CD4-positive, alpha-beta T cell (primary cell): ENCODE measurements at regions not wholly inside any gene's neighbourhood (a gene's known extent, or its start where the extent isn't known, plus 50 kb on each side); places are given as distances from the start of the nearest gene placed in this dataset.

Experiments
- ATAC-seq: fragments of 200-7000 bp; cut with Tn5 transposase; one replicate; pipeline ENCODE4 v1.10.0; 2022; ENCODE audit warnings: mild to moderate bottlenecking; ENCODE audit not compliant: poor library complexity
- CTCF ChIA-PET: fragments of 350-600 bp; sonication (Branson Sonifier 250); formaldehyde crosslinking; loops from one replicate; lab custom pipeline; 2021; ENCODE audit warnings: antibody characterized with exemption, inconsistent platforms; lab: Charles Lee
- POLR2A ChIA-PET: fragments of 350-600 bp; sonication (Branson Sonifier 250); formaldehyde crosslinking; loops from one replicate; lab custom pipeline; 2021; ENCODE audit warnings: antibody characterized with exemption, inconsistent platforms; lab: Charles Lee
- DNase-seq, 14 experiments: peaks; one replicate each; pipeline ENCODE4 v3.0.0-alpha.2; 2013 to 2020; ENCODE audit warnings: mixed read lengths in 2 of 14
- H3K27ac ChIP-seq, 2 donors: one replicate each; pipeline versions ENCODE4 v1.5.1 to v1.7.0; 2013; ENCODE audit warnings: low read length in 2 of 2, low read depth in 1 of 2, mild to moderate bottlenecking in 1 of 2
- H3K27me3 ChIP-seq, 2 experiments: 1 replicate in 1 of 2; 2 replicates in 1 of 2; pipeline versions ENCODE4 v1.6.1 to v1.7.0; 2013; ENCODE audit warnings: low read length in 2 of 2, control low read depth in 1 of 2, mild to moderate bottlenecking in 1 of 2, moderate library complexity in 1 of 2; ENCODE audit not compliant: insufficient read depth in 2 of 2, control insufficient read depth in 1 of 2
- H3K36me3 ChIP-seq: one replicate; pipeline ENCODE4 v1.6.1; 2013; ENCODE audit warnings: low read length, control low read depth; ENCODE audit not compliant: insufficient read depth
- H3K4me1 ChIP-seq: one replicate; pipeline ENCODE4 v1.6.1; 2013; ENCODE audit warnings: low read length, control low read depth; ENCODE audit not compliant: insufficient read depth
- H3K4me3 ChIP-seq: one replicate; pipeline ENCODE4 v1.5.1; 2013; ENCODE audit warnings: mild to moderate bottlenecking, low read length, moderate library complexity
- H3K9me3 ChIP-seq, 2 experiments: 1 replicate in 1 of 2; 2 replicates in 1 of 2; pipeline versions ENCODE4 v1.6.1 to v1.7.0; 2013; ENCODE audit warnings: low read length in 2 of 2, mild to moderate bottlenecking in 2 of 2, control low read depth in 1 of 2, moderate library complexity in 1 of 2; ENCODE audit not compliant: control insufficient read depth in 1 of 2, insufficient read depth in 1 of 2
- H3K27ac Mint-ChIP-seq: one replicate; pipeline ENCODE4 v1.8.0; 2020; ENCODE audit warnings: mixed read lengths
- H3K27me3 Mint-ChIP-seq: one replicate; pipeline ENCODE4 v1.8.0; 2021; ENCODE audit warnings: mixed read lengths
- H3K36me3 Mint-ChIP-seq: one replicate; pipeline ENCODE4 v1.8.0; 2021; ENCODE audit warnings: low read depth, mixed read lengths
- H3K4me1 Mint-ChIP-seq: one replicate; pipeline ENCODE4 v1.8.0; 2021; ENCODE audit warnings: low read depth, mixed read lengths
- H3K4me3 Mint-ChIP-seq: one replicate; pipeline ENCODE4 v1.8.0; 2020; ENCODE audit warnings: mild to moderate bottlenecking, mixed read lengths
- H3K9me3 Mint-ChIP-seq: one replicate; pipeline ENCODE4 v1.8.0; 2020; ENCODE audit warnings: mixed read lengths
- CTCF ChIP-seq: fragments of 200-600 bp; IDR thresholded peaks from one replicate; pipeline ENCODE4 v1.8.0; 2022; ENCODE audit warnings: antibody characterized with exemption, mild to moderate bottlenecking
- intact Hi-C, 2 experiments: fragments of 100-400 bp; cut with DNase I in 1 of 2; cut with micrococcal nuclease in 1 of 2; formaldehyde crosslinking; loops; one replicate each; pipeline versions ENCODE4 v1.15.1 to v1.9.0; 2023 to 2025; cut with DNase I, micrococcal nuclease

- no peaks in the 10 kb centered on the region for H3K36me3 ChIP-seq
- Mint-ChIP-seq H3K9me3 (no peaks in the 10 kb centered on the region), H3K4me1 (no peaks in the 10 kb centered on the region), H3K4me3 (no peak overlapping the region), H3K36me3 (no peaks in the 10 kb centered on the region), H3K27me3 (no peaks in the 10 kb centered on the region), H3K27ac (no peak overlapping the region)
- intact Hi-C loops: no loop called here
- H3K27me3 ChIP-seq: no peaks in the 10 kb centered on the region
- H3K9me3 ChIP-seq: peaks cover 0 to 3% of the 10 kb centered on the region in 2 experiments
- ATAC-seq: no peak
- no peak for TF ChIP-seq CTCF
- H3K4me3 ChIP-seq: no peak overlapping the region
- POLR2A ChIA-PET: no interaction called here
- no peak overlapping the region for H3K27ac ChIP-seq
- H3K4me1 ChIP-seq: no peaks in the 10 kb centered on the region
- CTCF ChIA-PET: no interaction called here
- no peak for DNase-seq
Observed at GRCh38 chr1:218783131-218783530, 390.5 kb upstream of the LYPLAL1 start.

DNA sequence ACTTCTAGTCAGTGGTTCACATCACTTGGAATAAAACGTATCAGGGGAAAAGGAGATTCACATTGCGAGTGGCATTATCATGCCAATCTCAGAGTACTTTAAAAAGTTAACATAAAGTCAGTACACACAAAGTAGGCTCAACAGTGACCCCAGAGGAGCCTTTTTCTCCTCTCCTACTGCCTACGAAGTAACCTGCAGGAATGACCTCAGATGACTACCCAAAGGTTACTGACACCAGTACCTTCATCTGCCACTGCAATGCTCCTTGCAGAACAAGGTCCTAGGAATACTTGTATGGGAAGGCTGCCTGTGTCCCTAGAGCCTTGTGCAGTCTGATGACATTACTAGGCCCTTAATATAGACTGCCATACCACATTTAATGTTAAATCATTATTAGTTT, 389.8 kb upstream of the LYPLAL1 start:
- Mint-ChIP-seq H3K27me3 (no peaks in the 10 kb centered on the region), H3K4me1 (no peaks in the 10 kb centered on the region), H3K27ac (no peak overlapping the region), H3K9me3 (no peaks in the 10 kb centered on the region), H3K4me3 (no peak overlapping the region), H3K36me3 (no peaks in the 10 kb centered on the region)
- H3K9me3 ChIP-seq: peaks cover 0 to 3% of the 10 kb centered on the region in 2 experiments
- ChIA-PET POLR2A (no interaction called here), CTCF (no interaction called here)
- no peaks in the 10 kb centered on the region for H3K27me3 ChIP-seq
- no peak overlapping the region for H3K4me3 ChIP-seq
- H3K27ac ChIP-seq: no peak overlapping the region
- no peaks in the 10 kb centered on the region for H3K4me1 ChIP-seq
- intact Hi-C loops: no loop called here
- ATAC-seq (no peak), DNase-seq (no peak)
- H3K36me3 ChIP-seq: no peaks in the 10 kb centered on the region
- TF ChIP-seq CTCF: no peak

- POLR2A ChIA-PET: no interaction called here
- CTCF ChIA-PET: no interaction called here
- no peak for ATAC-seq
Observed at GRCh38 chr1:218785928-218786327, 387.8 kb upstream of the LYPLAL1 start.

More at GRCh38 chr1:218785928-218786327, 387.8 kb upstream of the LYPLAL1 start:
- Histone ChIP-seq H3K4me3 (no peak overlapping the region), H3K27me3 (no peaks in the 10 kb centered on the region), H3K36me3 (no peaks in the 10 kb centered on the region), H3K9me3 (peaks cover 0 to 6% of the 10 kb centered on the region in 2 experiments), H3K27ac (no peak overlapping the region), H3K4me1 (no peaks in the 10 kb centered on the region)
- TF ChIP-seq CTCF: no peak
- H3K27ac Mint-ChIP-seq: no peak overlapping the region
- H3K36me3 Mint-ChIP-seq: no peaks in the 10 kb centered on the region
- no peaks in the 10 kb centered on the region for H3K27me3 Mint-ChIP-seq
- intact Hi-C loops: no loop called here
- no peak for DNase-seq
- H3K4me1 Mint-ChIP-seq: no peaks in the 10 kb centered on the region
- no peak overlapping the region for H3K4me3 Mint-ChIP-seq
- peaks cover 2% of the 10 kb centered on the region for H3K9me3 Mint-ChIP-seq
